HG03103 (cell line): ENCODE measurements at regions not wholly inside any gene's neighbourhood (a gene's known extent, or its start where the extent isn't known, plus 50 kb on each side); places are given as distances from the start of the nearest gene placed in this dataset.
"Not testable (repeated sequence)": the region's sequence is repeated elsewhere in the genome, so short reads cannot be mapped to it uniquely, and the experiment has no call there.

Experiments used
- ATAC-seq: cut with Tn5 transposase; IDR thresholded peaks from one replicate; pipeline ENCODE4 v1.9.1; 2021; ENCODE audit warnings: low read depth; ENCODE audit not compliant: unreplicated experiment

GRCh38 chr15:38115121-38115520 is 137.5 kb upstream of the SPRED1 start:
- ATAC-seq = no peak

- ATAC-seq = no peak
Observed at GRCh38 chr15:38117781-38118180, 134.9 kb upstream of the SPRED1 start.

GRCh38 chr15:38119865-38120264 is 132.8 kb upstream of the SPRED1 start:
- not testable (repeated sequence) for ATAC-seq

- no peak for ATAC-seq
Observed at GRCh38 chr15:38127306-38127771, 125.3 kb upstream of the SPRED1 start.

- no peak for ATAC-seq
Observed at GRCh38 chr15:38128341-38128781, 124.3 kb upstream of the SPRED1 start.

- ATAC-seq = no peak
Observed at GRCh38 chr15:38128921-38129320, 123.7 kb upstream of the SPRED1 start.

GRCh38 chr15:38129531-38130204 is 123.0 kb upstream of the SPRED1 start:
- peak; percentile 68 for ATAC-seq

GRCh38 chr15:38130205-38130567 is 122.5 kb upstream of the SPRED1 start:
- peak; percentile 35 for ATAC-seq

- ATAC-seq = peak; percentile 55
Observed at GRCh38 chr15:38130740-38131498, 121.7 kb upstream of the SPRED1 start.

- no peak for ATAC-seq
Observed at GRCh38 chr15:38134252-38134651, 118.4 kb upstream of the SPRED1 start.

GRCh38 chr15:38142195-38142594 is 110.4 kb upstream of the SPRED1 start:
- not testable (repeated sequence) for ATAC-seq

- ATAC-seq = no peak
Observed at GRCh38 chr15:38144921-38145320, 107.7 kb upstream of the SPRED1 start.

GRCh38 chr15:38145651-38146111 is 107.0 kb upstream of the SPRED1 start:
- no peak for ATAC-seq

- no peak for ATAC-seq
Observed at GRCh38 chr15:38147246-38147645, 105.4 kb upstream of the SPRED1 start.

- no peak for ATAC-seq
Observed at GRCh38 chr15:38148471-38148870, 104.2 kb upstream of the SPRED1 start.

GRCh38 chr15:38149315-38149714 is 103.3 kb upstream of the SPRED1 start:
- no peak for ATAC-seq

- ATAC-seq = no peak
Observed at GRCh38 chr15:38150148-38150547, 102.5 kb upstream of the SPRED1 start.

- ATAC-seq = no peak
Observed at GRCh38 chr15:38150794-38151193, 101.8 kb upstream of the SPRED1 start.

- ATAC-seq = no peak
Observed at GRCh38 chr15:38153781-38154180, 98.9 kb upstream of the SPRED1 start.

- ATAC-seq = no peak
Observed at GRCh38 chr15:38154255-38154654, 98.4 kb upstream of the SPRED1 start.

GRCh38 chr15:38154837-38155236 is 97.8 kb upstream of the SPRED1 start:
- no peak for ATAC-seq

- no peak for ATAC-seq
Observed at GRCh38 chr15:38163658-38164057, 89.0 kb upstream of the SPRED1 start.
